Tibial artery (tissue), 4 donors: ENCODE measurements at regions not wholly inside any gene's neighbourhood (a gene's known extent, or its start where the extent isn't known, plus 50 kb on each side); places are given as distances from the start of the nearest gene placed in this dataset.

Source experiments
- DNase-seq, 2 donors: peaks; one replicate each; pipeline ENCODE4 v3.0.0-alpha.2; 2019
- H3K27ac ChIP-seq, 2 donors: fragments of 200-600 bp; sonication (generic) in 1 of 2; 1 replicate in 1 of 2; 2 replicates in 1 of 2; pipeline ENCODE4 v1.5.1; 2018 to 2019; ENCODE audit warnings: mild to moderate bottlenecking in 1 of 2
- H3K27me3 ChIP-seq, 2 donors: fragments of 200-600 bp; sonication (generic) in 1 of 2; one replicate each; pipeline versions ENCODE4 v1.5.1 to v1.6.0; 2016 to 2019
- H3K36me3 ChIP-seq, 3 donors: fragments of 200-600 bp; sonication (generic) in 2 of 3; one replicate each; pipeline ENCODE4 v1.5.1; 2016 to 2019; ENCODE audit warnings: mild to moderate bottlenecking in 2 of 3
- H3K4me1 ChIP-seq, 4 donors: fragments of 200-600 bp; sonication (generic) in 2 of 4; 1 replicate in 3 of 4; 2 replicates in 1 of 4; pipeline ENCODE4 v1.5.1; 2016 to 2019
- H3K4me3 ChIP-seq, 2 donors: fragments of 200-600 bp; sonication (generic) in 1 of 2; 1 replicate in 1 of 2; 2 replicates in 1 of 2; pipeline ENCODE4 v1.5.1; 2018 to 2019; ENCODE audit warnings: mild to moderate bottlenecking in 2 of 2
- H3K9me3 ChIP-seq, 3 donors: fragments of 200-600 bp; sonication (generic) in 1 of 3; one replicate each; pipeline ENCODE4 v1.5.1; 2016 to 2019
- intact Hi-C: fragments of 100-400 bp; cut with DNase I; formaldehyde crosslinking; loops from one replicate; pipeline ENCODE4 v1.15.0; 2023; ENCODE audit warnings: low total_unique reads
- TF ChIP-seq, protein P1 (sequence below), 2 experiments: fragments of 200-600 bp in 1 of 2; fragments of 450-650 bp in 1 of 2; IDR thresholded peaks; one replicate each; pipeline ENCODE4 v1.5.1; 2017 to 2019; ENCODE audit warnings: antibody characterized with exemption in 2 of 2, mild to moderate bottlenecking in 1 of 2, moderate library complexity in 1 of 2

DNA sequence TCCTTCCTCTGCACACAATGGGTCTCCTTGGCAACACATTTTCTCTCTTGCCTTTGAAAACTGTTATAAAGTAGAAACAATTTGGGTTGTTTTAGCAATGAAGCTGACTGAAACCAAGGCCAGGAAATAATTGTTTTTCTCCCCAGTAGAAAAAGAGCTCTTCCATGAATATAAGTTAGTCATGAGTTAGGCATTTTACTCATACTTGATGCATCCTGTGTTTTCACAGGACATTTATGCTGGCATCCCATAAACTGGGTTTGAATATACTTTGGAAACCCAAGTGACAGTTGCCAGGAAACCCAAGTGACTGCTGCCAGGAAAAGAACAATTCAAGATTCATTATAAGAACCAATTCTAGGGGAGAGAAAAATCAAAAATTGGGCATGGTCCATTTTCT, 128.6 kb upstream of the NPY2R start:
- Histone ChIP-seq H3K27me3 (no peaks in the 10 kb centered on the region), H3K4me3 (no peak overlapping the region), H3K9me3 (no peaks in the 10 kb centered on the region), H3K27ac (no peak overlapping the region), H3K36me3 (no peaks in the 10 kb centered on the region), H3K4me1 (no peaks in the 10 kb centered on the region)
- no peak for DNase-seq
- TF ChIP-seq, protein P1, sequence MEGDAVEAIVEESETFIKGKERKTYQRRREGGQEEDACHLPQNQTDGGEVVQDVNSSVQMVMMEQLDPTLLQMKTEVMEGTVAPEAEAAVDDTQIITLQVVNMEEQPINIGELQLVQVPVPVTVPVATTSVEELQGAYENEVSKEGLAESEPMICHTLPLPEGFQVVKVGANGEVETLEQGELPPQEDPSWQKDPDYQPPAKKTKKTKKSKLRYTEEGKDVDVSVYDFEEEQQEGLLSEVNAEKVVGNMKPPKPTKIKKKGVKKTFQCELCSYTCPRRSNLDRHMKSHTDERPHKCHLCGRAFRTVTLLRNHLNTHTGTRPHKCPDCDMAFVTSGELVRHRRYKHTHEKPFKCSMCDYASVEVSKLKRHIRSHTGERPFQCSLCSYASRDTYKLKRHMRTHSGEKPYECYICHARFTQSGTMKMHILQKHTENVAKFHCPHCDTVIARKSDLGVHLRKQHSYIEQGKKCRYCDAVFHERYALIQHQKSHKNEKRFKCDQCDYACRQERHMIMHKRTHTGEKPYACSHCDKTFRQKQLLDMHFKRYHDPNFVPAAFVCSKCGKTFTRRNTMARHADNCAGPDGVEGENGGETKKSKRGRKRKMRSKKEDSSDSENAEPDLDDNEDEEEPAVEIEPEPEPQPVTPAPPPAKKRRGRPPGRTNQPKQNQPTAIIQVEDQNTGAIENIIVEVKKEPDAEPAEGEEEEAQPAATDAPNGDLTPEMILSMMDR (IDR thresholded peaks at IDR 0.05), result no peak
- intact Hi-C loops, result no loop called here

- H3K36me3 ChIP-seq, result no peaks in the 10 kb centered on the region
- H3K9me3 ChIP-seq, result no peaks in the 10 kb centered on the region
- TF ChIP-seq, protein P1 (IDR thresholded peaks at IDR 0.05), result no peak
- DNase-seq, result no peak
- H3K27me3 ChIP-seq, result no peaks in the 10 kb centered on the region
- no peak overlapping the region for H3K4me3 ChIP-seq
- no peak overlapping the region for H3K27ac ChIP-seq
- H3K4me1 ChIP-seq, result no peaks in the 10 kb centered on the region
- intact Hi-C loops, result no loop called here
These were observed 127.2 kb upstream of the NPY2R start for GRCh38 chr4:155081222-155081621.

DNA sequence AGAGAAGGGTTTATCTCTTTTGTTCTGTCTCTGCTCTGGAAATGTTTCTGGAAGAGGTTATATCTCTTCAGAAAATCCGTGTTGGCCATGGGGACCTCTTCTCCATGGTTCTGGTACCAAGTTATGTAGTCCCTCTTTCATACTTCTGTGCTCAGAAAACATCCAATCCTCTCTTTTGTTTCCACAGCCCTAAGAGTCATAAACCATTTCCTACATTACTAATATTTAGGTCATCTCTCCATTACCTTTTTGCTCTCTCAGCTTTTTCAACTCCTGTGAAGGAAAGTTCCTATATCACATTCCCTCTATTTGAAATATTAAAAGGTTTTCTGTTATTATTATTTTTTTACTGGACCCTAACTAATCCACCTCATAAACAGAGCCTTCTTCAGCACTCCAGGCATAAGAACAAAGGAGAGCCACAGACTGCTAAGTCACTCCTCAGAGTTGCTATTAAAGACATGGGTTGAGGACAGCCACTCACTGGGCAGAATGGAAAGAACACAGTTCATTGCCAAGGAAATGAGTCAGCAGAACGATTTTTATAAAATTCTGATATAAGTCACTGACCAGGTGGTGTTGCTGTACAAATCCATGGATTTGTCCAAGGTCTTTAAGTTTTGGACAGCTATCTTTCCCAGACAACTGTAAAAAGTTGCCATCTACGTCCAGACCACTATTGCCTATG, 122.4 kb upstream of the NPY2R start:
- DNase-seq, result no peak
- H3K9me3 ChIP-seq, result no peaks in the 10 kb centered on the region
- H3K27ac ChIP-seq, result no peak overlapping the region
- no peak overlapping the region for H3K4me3 ChIP-seq
- no peaks in the 10 kb centered on the region for H3K27me3 ChIP-seq
- no peaks in the 10 kb centered on the region for H3K36me3 ChIP-seq
- H3K4me1 ChIP-seq, result no peaks in the 10 kb centered on the region
- intact Hi-C loops, result no loop called here
- TF ChIP-seq, protein P1 (IDR thresholded peaks at IDR 0.05), result no peak

GRCh38 chr4:155094201-155094820, 114.1 kb upstream of the NPY2R start:
- H3K27ac ChIP-seq, result no peak overlapping the region
- H3K4me1 ChIP-seq, result no peaks in the 10 kb centered on the region
- DNase-seq, result no peak
- H3K27me3 ChIP-seq, result no peaks in the 10 kb centered on the region
- H3K36me3 ChIP-seq, result no peaks in the 10 kb centered on the region
- intact Hi-C loops, result no loop called here
- H3K4me3 ChIP-seq, result no peak overlapping the region
- TF ChIP-seq, protein P1 (IDR thresholded peaks at IDR 0.05), result no peak
- H3K9me3 ChIP-seq, result no peaks in the 10 kb centered on the region

DNA sequence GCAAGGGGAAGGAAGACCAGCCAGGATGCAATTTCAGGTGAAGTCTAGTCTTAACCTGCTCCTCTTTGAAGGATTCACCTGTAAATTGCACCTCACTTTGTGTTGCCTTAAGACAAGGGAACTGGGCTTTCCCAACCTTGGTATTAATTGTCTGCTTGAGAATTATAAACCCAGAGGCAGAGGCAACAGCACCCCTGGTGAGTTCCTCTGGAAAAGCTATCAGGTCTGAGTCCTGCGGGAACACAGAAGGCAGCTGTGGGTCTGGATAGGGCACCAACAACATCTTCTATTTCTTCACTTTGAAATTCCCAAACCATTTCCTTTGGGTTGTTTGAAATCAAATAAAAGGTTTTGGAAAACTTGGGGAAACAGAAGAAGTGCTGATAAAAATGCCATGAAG, 109.2 kb upstream of the NPY2R start:
- H3K27me3 ChIP-seq, result no peaks in the 10 kb centered on the region
- DNase-seq, result no peak
- TF ChIP-seq, protein P1 (IDR thresholded peaks at IDR 0.05), result no peak
- H3K4me3 ChIP-seq, result no peak overlapping the region
- no peak overlapping the region for H3K27ac ChIP-seq
- H3K4me1 ChIP-seq, result no peaks in the 10 kb centered on the region
- no peaks in the 10 kb centered on the region for H3K9me3 ChIP-seq
- H3K36me3 ChIP-seq, result no peaks in the 10 kb centered on the region
- intact Hi-C loops, result no loop called here
